Testis (tissue), 2 donors: ENCODE measurements at regions not wholly inside any gene's neighbourhood (a gene's known extent, or its start where the extent isn't known, plus 50 kb on each side); places are given as distances from the start of the nearest gene placed in this dataset.

Source experiments
- CTCF ChIP-seq, 3 experiments: fragments of 450-650 bp in 2 of 3; fragments of 200-600 bp in 1 of 3; sonication (generic) in 1 of 3; IDR thresholded peaks; one replicate each; pipeline ENCODE4 v1.5.1; 2016 to 2019; ENCODE audit warnings: antibody characterized with exemption in 3 of 3, mild to moderate bottlenecking in 2 of 3, moderate library complexity in 1 of 3
- POLR2A ChIP-seq: fragments of 450-650 bp; IDR thresholded peaks from one replicate; pipeline ENCODE4 v1.6.1; 2017; ENCODE audit warnings: antibody characterized with exemption, mild to moderate bottlenecking, moderate library complexity

- TF ChIP-seq CTCF (IDR thresholded peaks at IDR 0.05) (no peak), POLR2A (no peak)
Observed at GRCh38 chr5:149432376-149432775, 53.3 kb upstream of the IL17B start.
